ENCODE measurements at regions not wholly inside any gene's neighbourhood (a gene's known extent, or its start where the extent isn't known, plus 50 kb on each side); places are given as distances from the start of the nearest gene placed in this dataset.

DNA sequence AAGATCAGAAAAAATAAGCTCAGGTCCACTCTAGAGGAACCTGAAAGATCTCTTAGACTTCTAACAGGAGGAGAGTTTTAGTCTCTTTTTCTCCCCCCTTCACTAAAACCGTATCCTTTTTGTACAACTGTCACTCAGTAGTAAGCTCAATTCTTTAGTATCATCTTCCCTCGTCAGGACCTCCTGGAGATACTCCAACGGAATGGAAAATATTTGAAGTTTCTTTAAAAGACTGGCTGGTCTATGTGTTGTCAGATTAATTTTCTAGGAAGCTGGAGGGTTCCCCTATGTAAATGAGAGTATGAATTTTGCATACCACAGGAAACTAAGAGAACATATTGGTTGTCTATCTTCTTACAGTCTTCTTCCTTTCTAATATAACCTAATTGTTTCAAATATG is 747.7 kb upstream of the CBLB start:
- DNase-seq (ENCODE audit: low spot score): no peak

DNA sequence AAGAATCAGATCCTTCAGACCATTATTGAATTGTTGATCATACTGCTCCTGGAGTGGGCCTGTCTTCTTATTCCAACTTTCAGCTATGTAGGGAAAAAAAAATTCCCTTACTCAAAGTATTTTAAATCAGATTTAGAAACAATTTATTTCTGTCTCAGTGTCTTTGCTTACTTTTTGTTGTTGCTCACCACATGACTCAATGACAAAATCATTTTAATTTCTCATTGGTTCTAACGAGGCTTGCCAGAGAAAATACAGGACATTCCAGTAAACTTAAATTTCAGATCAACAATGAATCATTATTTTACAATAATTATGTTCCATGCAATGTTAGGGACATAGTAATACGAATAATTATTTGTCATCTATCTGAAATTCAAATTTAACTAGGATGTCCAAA is 748.5 kb upstream of the CBLB start:
- no peak for DNase-seq (ENCODE audit: low spot score)

DNA sequence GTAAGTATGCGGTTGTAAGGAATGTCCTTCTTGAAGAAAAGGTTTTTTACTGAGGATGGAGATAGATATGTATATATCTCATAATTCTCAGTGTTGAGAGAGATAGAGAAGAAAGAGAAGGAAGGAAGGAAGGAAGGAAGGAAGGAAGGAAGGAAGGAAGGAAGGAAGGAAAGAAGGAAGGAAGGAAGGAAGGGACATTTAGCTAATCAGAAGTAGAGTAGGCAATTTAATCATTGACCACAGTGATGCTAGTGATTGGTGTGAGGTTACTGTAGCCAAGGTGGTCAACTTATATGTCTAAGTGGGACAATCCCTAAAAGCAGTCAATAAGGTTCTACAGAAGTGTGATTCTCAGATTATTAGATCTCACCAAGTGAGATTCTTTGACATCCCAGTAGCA is 751.8 kb upstream of the CBLB start:
- DNase-seq (ENCODE audit: low spot score): no peak

DNA sequence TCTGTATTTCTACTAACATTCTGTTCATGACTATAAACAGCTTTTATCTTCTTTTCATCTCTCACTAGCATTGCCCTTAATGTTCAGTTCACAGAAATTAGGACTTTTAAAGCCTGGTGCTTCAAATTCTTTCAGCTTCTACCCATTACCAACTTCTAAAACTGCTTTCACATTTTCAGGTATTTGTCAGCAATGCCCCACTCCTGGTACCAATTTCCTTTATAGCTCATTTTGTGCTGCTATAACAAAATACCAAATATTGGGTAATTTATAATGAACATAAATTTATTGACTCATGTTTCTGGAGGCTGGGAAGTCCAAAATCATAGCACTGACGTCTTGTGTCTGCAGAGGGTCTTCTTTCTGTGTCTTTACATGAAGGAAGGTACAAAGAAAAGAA is 753.1 kb upstream of the CCDC54 start:
- no peak for DNase-seq (ENCODE audit: low spot score)

DNA sequence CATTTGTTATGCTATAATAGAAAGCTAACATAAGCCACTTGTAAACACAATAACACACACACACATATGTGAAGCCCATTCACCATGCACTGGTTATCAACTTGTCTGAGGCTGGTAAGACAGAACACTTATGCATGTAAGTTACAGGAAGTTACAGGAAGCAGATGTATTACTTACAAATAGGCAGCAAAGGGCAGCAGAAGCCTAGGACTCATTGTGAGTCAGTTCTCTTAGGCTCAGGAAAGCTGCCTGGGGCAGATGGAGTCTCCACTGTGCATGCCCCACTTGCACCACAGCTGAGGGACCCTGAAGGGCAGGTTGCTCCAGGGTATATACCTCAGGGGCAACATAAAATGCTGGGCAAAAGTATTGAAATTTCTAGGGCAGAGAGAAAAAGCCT is 748.8 kb upstream of the CCDC54 start:
- DNase-seq (ENCODE audit: low spot score): no peak

DNA sequence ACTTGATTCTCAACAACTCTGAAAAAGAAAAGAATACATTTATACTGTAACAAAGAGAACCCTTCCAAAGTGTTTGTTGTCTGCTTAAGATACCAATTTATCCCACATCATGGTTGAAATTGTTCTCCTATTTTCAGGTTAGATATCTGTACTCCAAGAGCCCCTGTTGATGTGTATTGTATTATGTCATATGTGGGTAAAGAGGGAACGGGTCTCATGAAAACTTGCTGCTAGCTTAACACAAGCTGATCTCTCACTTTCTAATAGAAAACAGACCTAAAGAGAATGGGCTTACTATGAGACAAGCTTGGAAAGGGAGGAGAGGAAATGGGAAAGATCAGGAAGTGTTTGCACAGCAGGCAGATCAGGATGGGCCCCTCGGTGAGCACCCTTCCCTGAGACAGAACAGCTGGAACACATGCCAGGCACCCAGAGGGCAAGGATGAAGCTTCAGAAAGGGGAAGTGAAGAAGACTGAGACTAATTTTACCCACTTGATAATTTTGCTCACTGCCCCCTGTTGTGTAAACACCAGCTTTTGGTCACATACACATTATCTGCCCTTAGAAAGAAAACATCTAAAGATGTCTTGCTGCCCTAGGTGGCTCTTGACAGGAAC is 747.9 kb upstream of the CCDC54 start:
- no peak for DNase-seq (ENCODE audit: low spot score)

DNA sequence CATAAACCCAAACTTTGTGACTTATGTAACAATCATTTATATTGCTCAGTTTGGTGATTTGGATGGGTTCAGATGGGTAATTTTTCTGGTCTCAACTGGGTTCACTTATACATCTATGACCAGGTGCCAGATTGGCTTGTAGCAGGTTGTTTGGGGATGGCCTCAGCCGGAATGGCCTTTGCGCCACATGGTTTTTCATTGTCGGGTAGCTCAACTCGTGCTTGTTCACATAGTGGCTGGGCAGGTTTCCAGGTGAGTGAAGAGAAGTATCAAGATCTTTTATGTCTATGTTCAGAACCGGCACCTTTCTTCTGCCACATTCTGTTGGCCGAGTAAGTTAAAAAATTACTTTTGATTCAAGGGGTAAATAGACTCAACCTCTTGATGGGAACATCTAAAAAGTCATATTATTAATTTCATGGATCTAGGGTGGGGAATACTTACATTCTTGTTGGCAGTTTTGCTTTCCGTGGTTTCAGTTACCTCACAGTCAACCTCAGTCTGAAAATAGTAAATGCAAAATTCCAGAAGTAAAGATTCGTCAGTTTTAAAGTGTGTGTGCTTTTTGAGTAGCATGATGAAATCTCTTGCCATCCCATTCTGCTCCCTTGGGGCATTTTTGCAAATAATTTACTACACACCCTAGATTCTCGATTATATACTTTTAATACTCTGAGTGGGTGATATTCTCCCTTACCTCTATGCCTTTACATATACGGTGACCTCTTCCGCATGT is 745.7 kb upstream of the CCDC54 start:
- no peak for DNase-seq (ENCODE audit: low spot score)

DNA sequence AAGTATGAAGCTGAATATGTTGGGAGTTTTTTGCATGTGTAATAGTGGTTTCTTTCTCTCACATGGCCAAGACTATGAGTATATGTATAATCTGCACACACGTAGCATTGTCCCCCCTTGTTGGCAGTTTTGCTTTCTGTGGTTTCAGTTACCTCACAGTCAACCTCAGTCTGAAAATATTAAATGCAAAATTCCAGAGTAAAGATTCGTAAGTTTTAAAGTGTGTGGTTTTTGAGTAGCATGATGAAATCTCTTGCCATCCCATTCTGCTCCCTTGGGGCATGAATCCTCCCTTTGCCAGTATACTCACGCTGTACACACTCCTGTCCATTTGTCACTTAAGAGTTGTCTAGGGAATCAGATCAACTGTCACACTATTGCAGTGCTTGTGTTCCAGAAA is 742.0 kb upstream of the CCDC54 start:
- DNase-seq (ENCODE audit: low spot score): no peak

DNA sequence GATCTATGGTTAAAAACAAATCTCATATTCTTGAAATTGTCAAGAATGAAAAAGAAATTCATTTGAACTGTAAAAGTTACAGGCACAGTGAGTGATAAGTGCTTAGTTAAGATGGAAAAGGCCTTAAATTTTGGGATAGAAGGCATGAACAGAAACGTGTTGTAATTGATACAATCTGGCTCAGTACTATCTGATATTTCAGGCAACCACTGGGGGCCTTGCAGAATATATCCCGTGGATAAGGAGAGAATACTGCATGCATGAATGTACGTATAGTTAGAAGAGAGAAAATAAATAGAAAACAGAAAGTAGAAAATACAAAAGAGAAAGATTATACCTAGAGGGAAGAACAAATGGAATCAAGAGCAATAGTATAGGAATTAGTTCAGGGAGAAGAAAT is 741.4 kb upstream of the CCDC54 start:
- no peak for DNase-seq (ENCODE audit: low spot score)

DNA sequence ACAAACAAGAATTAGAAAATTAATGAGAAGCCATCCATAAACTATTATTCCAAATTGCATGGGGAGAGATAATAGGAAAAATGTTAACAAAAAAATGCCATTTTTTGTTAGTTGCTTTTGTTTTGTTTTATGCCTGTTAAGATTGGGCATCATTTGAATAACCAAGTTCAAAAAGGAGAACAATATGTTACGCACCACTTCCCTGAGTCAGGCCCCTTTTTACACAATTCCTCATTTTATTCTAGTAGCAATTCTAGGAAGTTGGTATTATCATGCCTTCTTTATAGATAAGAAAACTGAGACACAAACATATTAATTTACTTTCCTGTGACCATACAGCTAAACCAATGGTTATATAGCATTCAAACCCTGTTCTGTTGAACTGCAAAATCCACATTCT is 736.9 kb upstream of the CCDC54 start:
- no peak for DNase-seq (ENCODE audit: low spot score)

DNA sequence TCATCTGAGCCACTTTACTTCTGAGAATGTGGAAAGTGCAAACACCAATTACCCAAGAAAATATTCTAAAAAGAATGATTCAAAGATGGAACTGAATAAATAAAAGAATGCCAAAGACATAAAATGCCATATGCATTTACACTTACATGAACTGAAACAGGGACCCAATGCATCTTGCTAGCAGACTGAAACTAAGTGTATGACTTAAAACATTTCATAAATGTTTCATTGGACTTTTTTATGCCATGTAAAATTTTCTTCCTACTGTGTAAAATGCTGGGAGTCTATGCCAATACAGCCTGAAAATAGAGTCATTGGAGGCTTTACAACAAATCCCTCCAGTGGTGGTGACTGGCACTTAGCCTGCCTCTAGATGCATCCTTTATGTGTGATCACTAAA is 735.1 kb upstream of the CCDC54 start:
- no peak for DNase-seq (ENCODE audit: low spot score)

DNA sequence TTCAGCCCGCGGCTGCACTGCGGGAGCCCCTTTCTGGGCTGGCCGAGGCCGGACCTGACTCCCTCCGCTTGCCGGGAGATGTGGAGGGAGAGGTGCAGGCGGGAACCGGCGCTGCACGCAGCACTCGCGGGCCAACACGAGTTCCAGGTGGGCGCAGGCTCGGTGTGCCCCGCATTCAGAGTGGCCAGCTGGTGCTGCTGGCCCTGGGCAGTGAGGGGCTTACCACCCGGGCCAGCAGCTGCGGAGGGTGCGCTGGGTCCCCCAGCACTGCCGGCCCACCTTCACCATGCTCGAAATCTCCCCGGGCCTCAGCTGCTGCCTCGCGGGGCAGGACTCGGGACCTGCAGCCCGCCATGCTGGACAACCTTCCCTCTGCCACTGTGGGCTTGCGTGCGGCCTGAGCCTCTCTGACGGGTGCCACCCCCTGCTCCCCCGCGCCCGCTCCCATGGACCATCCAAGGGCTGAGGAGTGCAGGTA is 733.5 kb upstream of the CCDC54 start:
- no peak for DNase-seq (ENCODE audit: low spot score)

DNA sequence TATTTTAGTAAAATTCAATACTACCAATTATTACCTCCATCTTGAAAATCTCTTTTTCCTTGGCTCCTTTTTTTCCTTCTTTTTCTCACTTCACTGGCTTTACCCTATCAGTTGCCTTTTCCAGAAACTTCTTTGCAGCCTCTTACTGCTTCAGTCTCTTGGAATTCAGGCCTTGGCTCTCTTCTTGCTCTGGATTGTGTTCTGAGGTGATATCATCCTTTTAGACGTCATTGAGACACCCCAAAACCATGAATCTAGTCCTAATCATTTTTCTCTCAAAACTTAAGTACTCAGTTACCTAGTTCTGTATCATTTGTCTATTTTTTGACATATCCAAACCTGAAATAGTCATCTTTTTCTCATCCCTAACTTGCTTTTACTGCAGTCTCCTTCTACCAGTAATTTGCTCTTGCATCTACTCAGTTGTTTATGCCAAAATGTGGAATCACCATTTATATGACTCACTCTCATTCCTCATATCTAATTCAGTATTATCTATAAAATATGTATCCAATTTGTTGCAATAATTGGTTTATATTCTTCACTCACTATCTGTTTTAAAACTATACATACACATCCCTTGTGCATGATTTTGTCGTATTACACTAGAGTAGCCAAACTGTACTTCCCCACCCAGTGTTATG is 703.2 kb upstream of the CCDC54 start:
- no peak for DNase-seq (ENCODE audit: low spot score)

DNA sequence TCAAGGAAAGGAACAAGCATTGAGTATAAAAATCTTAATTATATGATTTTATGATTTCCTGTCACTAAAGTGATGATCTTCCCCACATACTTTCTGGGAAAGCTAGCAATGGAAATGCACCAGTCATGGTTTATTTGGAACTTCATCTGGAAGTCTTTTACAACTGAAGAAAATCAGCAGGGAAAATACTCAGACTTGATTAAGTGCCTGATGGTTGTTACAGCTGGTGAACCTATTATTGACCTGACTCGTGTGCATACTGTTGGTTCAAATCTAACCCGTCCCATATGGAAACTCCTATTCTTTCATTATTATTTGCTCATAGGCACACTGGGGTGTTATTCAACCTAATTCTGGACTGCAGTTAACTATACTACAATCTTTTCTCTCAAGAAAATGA is 701.8 kb upstream of the CCDC54 start:
- DNase-seq (ENCODE audit: low spot score): no peak

DNA sequence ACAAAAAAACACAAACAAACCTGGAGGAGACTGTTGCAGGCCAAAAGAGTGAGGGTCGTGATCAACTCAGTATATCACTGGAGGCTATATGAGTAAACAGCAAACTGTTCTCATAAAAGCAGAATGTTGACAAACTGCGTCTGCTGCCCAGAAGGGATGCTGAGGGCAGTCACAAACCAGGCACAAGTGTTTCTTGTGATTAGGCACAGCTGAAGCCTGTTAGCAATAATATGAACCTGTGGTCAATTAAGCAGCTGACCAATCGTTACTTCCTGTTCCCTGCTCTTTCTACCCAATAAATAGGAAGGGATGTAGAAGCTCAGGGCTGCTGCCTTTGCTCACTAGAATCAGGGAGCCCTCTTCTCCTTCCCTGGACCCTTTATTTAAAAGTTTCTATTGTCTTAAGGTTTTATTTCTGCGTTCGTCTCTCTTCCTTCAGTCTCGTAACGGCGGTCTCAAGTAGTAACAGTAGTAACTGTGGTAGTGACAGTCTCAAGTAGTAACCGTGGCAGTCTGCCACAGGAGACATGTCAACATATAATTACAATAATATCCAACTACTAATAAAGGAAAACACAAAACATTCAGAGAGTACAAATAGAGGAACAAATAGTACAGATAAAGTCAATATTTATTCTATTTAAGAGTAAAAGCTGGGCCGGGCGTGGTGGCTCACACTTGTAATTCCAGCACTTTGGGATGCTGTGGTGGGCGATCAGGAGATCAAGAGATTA is 698.4 kb upstream of the CCDC54 start:
- no peak for DNase-seq (ENCODE audit: low spot score)

DNA sequence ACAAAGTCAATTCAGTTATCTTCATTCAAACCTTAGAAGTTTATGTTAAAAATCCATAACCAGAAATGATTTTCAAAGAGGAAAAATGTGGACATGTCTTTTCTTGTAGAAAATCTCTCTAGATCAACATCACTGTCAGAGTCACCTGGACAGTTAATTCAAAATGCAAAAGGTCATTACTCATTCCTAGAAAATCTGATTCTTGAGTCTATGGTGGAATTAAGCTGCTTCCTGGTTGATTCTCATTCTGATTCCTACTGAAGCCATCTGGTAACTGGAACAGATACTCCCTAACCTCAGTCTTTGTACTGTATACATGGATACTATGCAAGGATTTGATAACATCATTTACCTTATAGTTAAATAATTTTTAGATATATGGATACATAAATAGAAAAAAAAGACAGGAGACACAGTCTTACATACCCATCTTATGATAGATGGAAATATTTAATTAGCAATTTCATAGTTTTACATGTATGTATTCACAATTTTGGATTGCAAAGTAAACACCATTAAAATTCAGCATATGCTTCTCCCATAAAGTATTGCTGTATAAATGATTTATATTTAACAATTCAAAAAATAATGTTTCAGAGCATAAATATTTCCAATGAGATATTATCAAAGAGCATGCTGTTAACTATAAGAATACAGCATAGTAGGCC is 693.2 kb upstream of the CCDC54 start:
- no peak for DNase-seq (ENCODE audit: low spot score)

DNA sequence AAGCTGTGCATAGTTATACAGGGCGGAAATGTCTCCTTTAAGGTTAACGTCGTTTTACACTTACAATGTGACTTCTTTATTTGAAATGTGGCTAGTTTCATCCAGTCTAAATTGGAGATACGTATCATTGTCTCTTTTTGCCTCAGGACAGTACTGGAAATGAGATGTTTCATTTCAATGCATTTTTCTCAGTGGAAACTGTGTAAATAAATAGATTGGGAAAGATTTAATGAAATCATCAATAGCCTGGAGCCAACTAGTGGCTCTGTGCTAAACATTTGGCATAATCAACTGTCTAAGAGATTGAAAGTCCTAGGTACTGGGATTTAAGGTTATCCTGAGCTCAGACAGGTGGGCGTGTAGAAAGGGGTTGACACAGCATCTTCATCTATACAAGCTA is 691.5 kb upstream of the CCDC54 start:
- no peak for DNase-seq (ENCODE audit: low spot score)

DNA sequence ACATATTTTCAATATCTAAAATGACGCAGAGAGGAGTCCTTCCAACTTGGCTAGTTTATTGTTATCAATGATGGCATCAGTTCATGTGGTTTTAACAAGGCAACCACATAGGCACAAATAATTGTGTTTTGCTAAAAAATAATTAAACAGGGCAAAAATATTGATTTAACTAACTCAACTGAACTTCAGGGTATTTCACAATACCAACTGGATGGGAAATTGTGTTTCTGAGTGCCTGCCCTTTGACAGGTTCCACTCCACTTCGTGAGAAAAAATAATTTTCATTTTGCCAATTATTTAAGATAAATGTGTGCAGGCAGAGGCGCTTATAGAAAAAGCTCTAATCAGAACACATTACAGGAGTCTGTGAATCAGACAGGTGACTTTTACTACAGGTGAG is 689.3 kb upstream of the CCDC54 start:
- DNase-seq (ENCODE audit: low spot score): no peak

DNA sequence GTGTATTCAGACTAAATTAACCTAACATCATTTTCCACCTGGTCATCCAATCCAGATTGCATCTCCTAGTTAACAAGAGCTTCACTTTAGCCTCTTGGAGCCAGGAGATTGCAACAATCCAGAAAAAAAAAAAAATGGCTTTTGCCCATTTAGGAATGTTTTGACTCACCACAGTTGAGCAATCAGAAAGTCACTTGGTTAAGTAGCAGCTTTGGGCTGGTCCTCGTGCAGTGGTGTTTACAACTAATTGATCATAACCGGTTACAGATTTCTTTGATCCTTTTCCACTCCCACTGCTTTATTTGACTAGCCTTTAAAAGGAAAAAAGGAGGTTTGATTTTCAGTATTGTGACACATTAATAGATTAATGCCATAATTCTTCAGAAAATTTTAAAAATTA is 688.8 kb upstream of the CCDC54 start:
- no peak for DNase-seq (ENCODE audit: low spot score)

DNA sequence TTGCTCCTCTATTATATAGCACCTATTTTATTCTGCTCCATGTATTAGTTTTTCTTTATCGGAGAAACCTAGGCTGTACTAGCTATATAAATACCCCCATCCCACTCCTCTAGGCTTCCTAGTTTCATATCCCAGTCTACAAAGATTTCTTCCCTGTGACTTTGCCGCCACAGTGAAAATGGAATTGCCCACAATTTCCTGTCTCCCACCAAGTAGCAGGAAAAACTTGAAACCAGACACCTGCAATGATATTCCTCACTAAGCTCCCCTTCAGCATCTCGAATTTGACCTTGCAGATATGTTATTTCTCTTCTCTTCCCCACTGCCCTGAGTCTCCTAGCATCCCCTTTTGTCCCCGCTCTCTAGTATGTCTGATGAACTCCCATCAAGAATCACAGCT is 685.8 kb upstream of the CCDC54 start:
- no peak for DNase-seq (ENCODE audit: low spot score)

DNA sequence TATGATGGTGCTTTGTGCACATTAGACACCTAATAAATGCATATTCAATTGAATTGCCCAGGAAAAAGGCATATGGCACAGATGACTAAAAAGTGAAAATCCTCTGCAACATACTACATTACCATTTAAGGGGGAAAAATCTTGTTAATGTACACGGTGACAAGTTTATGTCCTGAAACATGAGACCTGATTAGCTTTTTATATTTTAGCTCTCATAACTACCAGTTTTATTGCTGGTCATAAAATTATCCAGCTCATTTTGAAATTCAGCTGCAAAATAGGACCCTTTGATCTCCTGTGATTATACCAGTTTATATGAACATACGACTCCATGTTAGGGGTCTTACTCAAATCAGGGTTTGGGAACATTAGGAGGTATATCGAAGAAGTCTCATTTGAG is 684.6 kb upstream of the CCDC54 start:
- no peak for DNase-seq (ENCODE audit: low spot score)

DNA sequence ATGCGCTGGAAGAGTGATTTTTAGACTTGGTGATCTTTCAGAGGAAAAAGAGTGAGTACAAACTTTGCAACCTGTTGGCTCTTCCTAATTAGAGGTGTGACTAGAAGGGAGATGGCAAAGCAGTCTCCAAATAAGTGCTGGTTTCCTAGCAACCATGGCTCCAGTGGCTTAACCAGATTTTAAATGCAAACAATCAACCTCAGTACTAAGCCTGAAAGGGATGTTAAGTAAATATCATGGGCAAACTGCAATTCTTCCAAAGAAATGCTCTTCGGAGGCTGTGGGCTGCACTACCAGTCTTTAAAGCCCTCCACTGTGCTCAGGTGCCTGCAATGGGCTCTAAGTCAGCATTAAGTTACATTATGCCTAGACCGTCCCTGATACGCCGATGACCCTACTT is 678.1 kb upstream of the CCDC54 start:
- DNase-seq (ENCODE audit: low spot score): no peak
